IPS-15b (cell line): ENCODE measurements at regions not wholly inside any gene's neighbourhood (a gene's known extent, or its start where the extent isn't known, plus 50 kb on each side); places are given as distances from the start of the nearest gene placed in this dataset.

ENCODE experiments used
- H3K27me3 ChIP-seq: one replicate; pipeline ENCODE4 v1.6.1; 2013; ENCODE audit warnings: low read length; ENCODE audit not compliant: control insufficient read depth, insufficient read depth
- H3K36me3 ChIP-seq: one replicate; pipeline ENCODE4 v1.6.1; 2013; ENCODE audit warnings: low read length; ENCODE audit not compliant: control insufficient read depth, insufficient read depth
- H3K4me1 ChIP-seq: one replicate; pipeline ENCODE4 v1.6.1; 2013; ENCODE audit warnings: mild to moderate bottlenecking, low read length; ENCODE audit not compliant: control insufficient read depth, insufficient read depth
- H3K4me3 ChIP-seq: one replicate; pipeline ENCODE4 v1.5.1; 2013; ENCODE audit warnings: low read depth, low read length
- H3K9ac ChIP-seq: one replicate; pipeline ENCODE4 v1.6.1; 2013; ENCODE audit warnings: low read depth, mild to moderate bottlenecking, low read length
- H3K9me3 ChIP-seq: one replicate; pipeline ENCODE4 v1.6.1; 2013; ENCODE audit warnings: mild to moderate bottlenecking, low read length; ENCODE audit not compliant: control insufficient read depth, insufficient read depth

DNA sequence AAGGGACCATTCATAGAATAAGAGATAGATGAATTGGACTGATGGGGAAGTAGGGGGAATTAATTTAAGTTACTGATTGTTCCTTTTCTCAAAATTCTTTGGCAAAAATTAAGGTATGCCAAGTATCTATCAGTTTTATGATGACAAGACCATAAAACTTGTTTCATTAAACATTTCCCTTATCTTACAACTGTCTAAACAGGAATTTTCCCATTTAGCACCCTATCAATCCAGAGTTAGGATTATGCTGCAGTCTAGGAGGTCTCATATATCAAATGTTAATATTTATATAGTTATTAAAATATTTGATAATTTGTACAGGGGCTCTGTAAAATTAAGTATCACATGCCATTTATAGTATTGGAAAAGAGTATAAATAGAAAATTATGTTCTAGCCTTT, 51.5 kb upstream of the ARID1B start:
- Histone ChIP-seq H3K4me3 (no peak overlapping the region), H3K36me3 (no peaks in the 10 kb centered on the region), H3K27me3 (no peaks in the 10 kb centered on the region), H3K9me3 (no peaks in the 10 kb centered on the region), H3K9ac (no peak overlapping the region), H3K4me1 (peaks cover 11% of the 10 kb centered on the region)

DNA sequence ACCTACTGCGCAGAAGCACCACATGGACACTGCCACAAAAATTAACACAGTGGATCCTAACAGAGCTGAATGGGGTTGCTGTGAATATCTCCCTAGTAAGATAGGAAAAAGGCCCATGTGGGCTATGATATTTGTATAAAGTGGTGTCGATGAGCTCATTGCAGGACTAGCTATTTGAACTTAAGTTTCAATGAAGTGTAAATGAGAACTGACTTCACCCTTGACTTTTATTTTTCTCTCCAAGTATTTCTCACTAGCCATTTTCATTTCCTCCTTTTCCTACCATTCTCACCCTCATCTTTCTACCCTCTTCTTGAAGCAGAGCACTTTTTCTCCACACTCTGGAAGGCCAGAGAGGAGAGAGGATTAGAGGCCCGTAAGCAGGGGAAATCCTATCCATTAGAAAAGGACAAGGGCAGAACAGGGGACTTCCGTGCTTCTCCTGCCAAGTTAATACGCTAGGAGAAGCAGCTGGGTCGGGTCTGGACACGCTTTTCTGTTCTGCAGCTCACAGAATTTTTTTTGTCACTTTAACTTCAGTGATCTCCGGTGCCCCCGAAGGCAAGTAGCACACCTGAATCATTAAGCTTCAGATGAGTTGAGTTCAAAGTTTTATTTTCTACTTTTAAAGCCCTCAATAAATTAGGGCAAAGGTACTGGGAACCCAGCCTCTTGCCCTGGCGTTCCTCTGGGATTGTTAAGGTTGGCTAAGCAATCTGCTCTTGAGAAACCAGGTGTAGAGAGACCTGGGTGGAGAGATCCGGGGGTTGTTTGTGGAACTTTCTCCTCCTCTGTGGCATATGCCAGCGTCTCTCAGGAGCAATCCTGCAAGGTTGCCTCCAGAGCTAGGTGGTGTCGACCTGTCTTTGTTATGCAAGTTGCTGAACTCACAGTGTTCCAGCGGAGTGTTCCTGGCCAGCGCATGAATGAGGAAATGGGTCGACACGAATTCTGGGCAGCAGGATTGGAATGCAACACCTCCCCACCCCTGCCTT, 56.2 kb upstream of the ARID1B start:
- peak overlapping the region; percentile 18 for H3K4me3 ChIP-seq
- H3K9ac ChIP-seq: peak overlapping the region; percentile 40
- H3K9me3 ChIP-seq: no peaks in the 10 kb centered on the region
- H3K27me3 ChIP-seq: no peaks in the 10 kb centered on the region
- no peaks in the 10 kb centered on the region for H3K36me3 ChIP-seq
- H3K4me1 ChIP-seq: peaks cover 17% of the 10 kb centered on the region

DNA sequence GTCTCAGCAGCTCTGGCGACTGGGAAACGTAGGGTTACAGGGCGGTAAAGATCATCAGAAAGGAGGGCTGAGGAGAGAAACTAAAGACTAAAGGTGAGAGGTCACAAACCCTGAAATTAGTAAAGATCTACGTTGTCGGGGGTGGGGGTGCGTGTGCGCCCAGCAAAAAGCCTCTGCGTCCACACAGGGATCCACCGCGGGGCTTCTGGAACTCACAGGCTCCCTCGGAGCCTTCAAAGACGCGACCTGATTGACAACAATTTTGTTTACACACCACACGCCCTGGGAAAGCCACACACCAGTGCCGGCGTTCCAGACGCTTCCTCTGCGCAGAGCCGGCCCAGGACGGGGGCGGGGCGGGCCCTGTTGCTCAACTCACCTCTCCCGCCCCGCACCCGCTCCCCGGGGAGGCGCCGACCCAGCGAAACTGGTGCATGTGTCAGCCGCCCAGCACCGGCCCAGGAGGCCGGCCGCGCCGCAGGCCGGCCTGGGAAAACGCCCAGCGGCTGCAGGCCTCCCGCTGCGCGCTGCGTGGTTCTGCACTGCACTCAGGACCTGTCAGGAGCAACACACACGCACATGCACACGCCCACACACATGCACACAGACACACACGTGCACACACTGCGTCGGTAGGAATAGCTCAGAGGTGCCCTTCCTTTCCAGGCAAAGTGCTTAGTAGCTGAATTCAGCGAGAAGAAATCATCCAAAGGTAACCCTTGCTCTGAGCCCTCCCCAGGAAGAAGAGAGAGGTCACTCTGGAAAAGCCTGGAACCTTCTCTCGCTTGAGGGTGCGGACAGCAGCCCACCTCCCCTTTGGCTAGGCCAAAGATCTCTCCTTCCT, 57.2 kb upstream of the ARID1B start:
- H3K9me3 ChIP-seq: no peaks in the 10 kb centered on the region
- no peaks in the 10 kb centered on the region for H3K27me3 ChIP-seq
- H3K4me1 ChIP-seq: peaks cover 17% of the 10 kb centered on the region
- H3K9ac ChIP-seq: peak overlapping the region; percentile 14
- H3K4me3 ChIP-seq: peak overlapping the region; percentile 39
- no peaks in the 10 kb centered on the region for H3K36me3 ChIP-seq

- no peaks in the 10 kb centered on the region for H3K9me3 ChIP-seq
- no peaks in the 10 kb centered on the region for H3K36me3 ChIP-seq
- peak overlapping the region; percentile 14 for H3K9ac ChIP-seq
- peaks cover 17% of the 10 kb centered on the region for H3K4me1 ChIP-seq
- H3K27me3 ChIP-seq: no peaks in the 10 kb centered on the region
- H3K4me3 ChIP-seq: peak overlapping the region; percentile 39
Observed at GRCh38 chr6:156719395-156719719, 57.8 kb upstream of the ARID1B start.

GRCh38 chr6:156718647-156719394, 58.4 kb upstream of the ARID1B start:
- Histone ChIP-seq H3K9me3 (no peaks in the 10 kb centered on the region), H3K36me3 (no peaks in the 10 kb centered on the region), H3K27me3 (no peaks in the 10 kb centered on the region), H3K9ac (no peak overlapping the region), H3K4me3 (no peak overlapping the region), H3K4me1 (peaks cover 17% of the 10 kb centered on the region)

- Histone ChIP-seq H3K9me3 (no peaks in the 10 kb centered on the region), H3K9ac (no peak overlapping the region), H3K36me3 (no peaks in the 10 kb centered on the region), H3K4me3 (no peak overlapping the region), H3K4me1 (peaks cover 17% of the 10 kb centered on the region), H3K27me3 (no peaks in the 10 kb centered on the region)
Observed at GRCh38 chr6:156717542-156717941, 59.6 kb upstream of the ARID1B start.

DNA sequence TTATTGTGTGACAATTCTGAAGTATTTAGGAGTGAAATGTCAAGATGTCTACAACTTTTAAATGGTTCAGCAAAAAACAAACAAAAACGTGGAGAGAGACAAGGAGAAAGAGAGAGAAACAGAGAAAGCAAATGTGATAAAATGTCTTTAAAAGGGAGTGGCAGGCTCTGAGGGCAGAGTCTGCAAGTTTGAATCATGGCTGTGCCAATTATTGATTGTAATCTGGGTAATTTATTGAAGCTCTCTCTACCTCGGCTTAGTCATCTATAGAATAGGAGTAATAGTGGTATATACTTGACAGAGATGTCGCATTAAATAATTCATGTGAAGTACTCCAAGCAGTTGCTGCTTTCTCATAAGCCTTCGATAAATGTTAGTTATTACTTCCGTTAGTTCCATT, 61.3 kb upstream of the ARID1B start:
- peaks cover 8% of the 10 kb centered on the region for H3K4me1 ChIP-seq
- no peaks in the 10 kb centered on the region for H3K9me3 ChIP-seq
- H3K27me3 ChIP-seq: no peaks in the 10 kb centered on the region
- no peak overlapping the region for H3K4me3 ChIP-seq
- H3K36me3 ChIP-seq: no peaks in the 10 kb centered on the region
- no peak overlapping the region for H3K9ac ChIP-seq

DNA sequence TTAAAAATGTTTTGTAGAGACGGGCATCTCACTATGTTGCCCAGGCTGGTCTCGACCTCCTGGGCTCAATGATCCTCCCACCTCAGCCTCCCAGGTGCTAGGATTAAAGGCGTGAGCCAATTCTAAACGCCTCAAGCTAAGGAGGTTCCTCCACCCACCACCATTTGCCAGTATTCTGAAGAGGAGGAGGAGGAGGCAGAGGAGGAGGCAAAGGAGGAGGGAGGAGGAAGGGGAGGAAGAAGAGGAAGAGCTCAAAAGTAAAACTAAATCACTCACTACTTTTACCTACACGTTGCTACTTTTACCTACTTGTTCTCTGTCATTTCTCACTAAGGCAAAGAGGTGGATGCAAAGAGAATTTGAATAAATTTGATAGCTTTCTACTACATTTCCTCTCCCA, 63.6 kb upstream of the ARID1B start:
- Histone ChIP-seq H3K36me3 (no peaks in the 10 kb centered on the region), H3K9me3 (no peaks in the 10 kb centered on the region), H3K4me3 (no peak overlapping the region), H3K9ac (no peak overlapping the region), H3K27me3 (no peaks in the 10 kb centered on the region), H3K4me1 (no peaks in the 10 kb centered on the region)

DNA sequence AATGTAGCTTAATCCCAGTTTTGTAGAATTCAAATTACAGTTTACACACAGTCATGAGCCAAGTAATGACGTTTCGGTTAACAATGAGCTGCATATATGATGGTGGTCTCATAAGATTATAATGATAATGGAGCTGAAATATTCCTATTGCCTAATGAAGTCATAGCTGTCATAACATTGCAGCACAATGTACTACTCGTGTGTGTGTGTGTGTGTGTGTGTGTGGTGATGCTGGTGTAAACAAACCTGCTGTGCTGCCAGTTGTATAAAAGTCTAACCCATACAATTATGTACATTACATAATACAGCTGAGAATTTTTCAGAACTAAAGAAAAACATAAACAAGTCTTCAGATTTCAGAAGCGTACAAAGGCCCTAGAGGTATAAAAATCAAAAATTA, 66.7 kb upstream of the ARID1B start:
- Histone ChIP-seq H3K36me3 (no peaks in the 10 kb centered on the region), H3K9ac (no peak overlapping the region), H3K4me3 (no peak overlapping the region), H3K9me3 (no peaks in the 10 kb centered on the region), H3K27me3 (no peaks in the 10 kb centered on the region), H3K4me1 (no peaks in the 10 kb centered on the region)

DNA sequence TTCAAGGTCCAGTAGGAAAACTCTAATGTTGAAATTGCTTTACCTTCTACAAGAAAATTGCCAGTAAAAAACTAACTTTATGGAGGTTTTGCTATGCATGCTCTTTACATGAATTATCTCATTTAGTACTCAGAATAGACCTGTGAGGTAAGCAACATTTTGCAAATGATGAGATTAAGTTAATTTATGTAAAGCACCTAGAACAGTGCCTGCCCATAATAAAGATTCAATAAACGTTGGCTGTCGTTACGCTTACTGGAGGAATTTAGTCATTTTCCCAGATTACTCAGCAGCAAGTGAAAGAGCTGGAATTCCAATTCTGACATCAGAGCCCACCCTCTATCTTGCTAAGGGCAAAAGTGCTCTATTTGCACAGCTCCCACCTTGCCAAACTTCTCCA, 69.4 kb upstream of the ARID1B start:
- Histone ChIP-seq H3K9me3 (no peaks in the 10 kb centered on the region), H3K9ac (no peak overlapping the region), H3K27me3 (no peaks in the 10 kb centered on the region), H3K4me1 (no peaks in the 10 kb centered on the region), H3K4me3 (no peak overlapping the region), H3K36me3 (no peaks in the 10 kb centered on the region)

GRCh38 chr6:156703719-156704118, 73.5 kb upstream of the ARID1B start:
- Histone ChIP-seq H3K27me3 (no peaks in the 10 kb centered on the region), H3K4me1 (no peaks in the 10 kb centered on the region), H3K4me3 (no peak overlapping the region), H3K36me3 (no peaks in the 10 kb centered on the region), H3K9ac (no peak overlapping the region), H3K9me3 (no peaks in the 10 kb centered on the region)
